HFFc6 (cell line): ENCODE measurements at regions not wholly inside any gene's neighbourhood (a gene's known extent, or its start where the extent isn't known, plus 50 kb on each side); places are given as distances from the start of the nearest gene placed in this dataset.

Source experiments
- DNase-seq: peaks from one replicate; pipeline ENCODE4 v3.0.0-alpha.2; 2018
- H3K27ac Mint-ChIP-seq: 2 replicates; pipeline ENCODE4 v1.8.0; 2020; ENCODE audit warnings: mild to moderate bottlenecking, mixed read lengths
- H3K27me3 Mint-ChIP-seq: 2 replicates; pipeline ENCODE4 v1.8.0; 2021; ENCODE audit warnings: mild to moderate bottlenecking, moderate library complexity, mixed read lengths; ENCODE audit not compliant: insufficient read depth
- H3K36me3 Mint-ChIP-seq: 2 replicates; pipeline ENCODE4 v1.8.0; 2021; ENCODE audit warnings: low read depth, mixed read lengths
- H3K4me1 Mint-ChIP-seq: 2 replicates; pipeline ENCODE4 v1.8.0; 2020; ENCODE audit warnings: low read depth, mixed read lengths
- H3K4me3 Mint-ChIP-seq: 2 replicates; pipeline ENCODE4 v1.8.0; 2020; ENCODE audit warnings: mild to moderate bottlenecking, moderate library complexity, mixed read lengths
- H3K9me3 Mint-ChIP-seq: 2 replicates; pipeline ENCODE4 v1.8.0; 2020; ENCODE audit warnings: mild to moderate bottlenecking, mixed read lengths
- CTCF ChIP-seq: fragments of 200-600 bp; sonication (generic); IDR thresholded peaks from 2 replicates; pipeline ENCODE4 v1.5.0; 2021; ENCODE audit warnings: antibody characterized with exemption, mild to moderate bottlenecking

GRCh38 chr15:39302936-39303335 lies 277.9 kb upstream of the THBS1 start:
- Mint-ChIP-seq H3K4me3 (peak overlapping the region; percentile 58), H3K4me1 (peaks cover 91% of the 10 kb centered on the region), H3K27me3 (no peaks in the 10 kb centered on the region), H3K9me3 (peaks cover 8% of the 10 kb centered on the region), H3K27ac (peak overlapping the region; percentile 92), H3K36me3 (peaks cover 16% of the 10 kb centered on the region)
- DNase-seq: no peak
- TF ChIP-seq CTCF: no peak

DNA sequence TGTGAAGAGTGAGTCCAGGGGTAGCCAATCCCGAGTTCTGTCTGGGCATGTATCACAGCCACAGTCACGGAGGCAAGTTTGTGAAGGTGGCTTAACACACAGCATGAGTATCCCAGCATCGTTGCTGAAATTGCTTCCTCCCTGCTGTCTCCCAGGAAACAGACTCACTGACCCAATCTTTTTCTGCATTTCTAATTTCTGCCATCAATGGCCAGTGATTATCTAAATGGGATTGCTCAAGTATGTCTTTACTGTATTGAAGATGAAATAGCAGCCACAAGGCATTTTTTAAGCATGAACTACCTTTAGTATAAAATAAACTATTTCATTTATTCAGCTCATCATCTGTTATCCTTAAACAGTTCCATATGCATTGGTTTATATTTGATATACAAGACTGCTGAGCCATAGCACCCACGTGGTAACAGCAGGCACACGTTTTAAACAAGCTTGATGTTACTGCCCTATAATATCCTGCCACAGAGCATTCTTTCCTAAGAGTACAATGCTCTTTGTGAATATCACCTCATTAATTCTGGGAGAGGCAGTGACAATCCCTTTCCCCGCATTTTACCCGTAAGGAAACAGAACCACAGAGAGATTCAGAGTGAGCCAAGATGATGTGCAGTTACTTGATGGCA lies 276.6 kb upstream of the THBS1 start:
- H3K36me3 Mint-ChIP-seq: peaks cover 28% of the 10 kb centered on the region
- H3K9me3 Mint-ChIP-seq: peaks cover 8% of the 10 kb centered on the region
- H3K4me3 Mint-ChIP-seq: peak overlapping the region; percentile 58
- H3K27ac Mint-ChIP-seq: peak overlapping the region; percentile 92
- TF ChIP-seq CTCF: no peak
- no peaks in the 10 kb centered on the region for H3K27me3 Mint-ChIP-seq
- H3K4me1 Mint-ChIP-seq: peaks cover 89% of the 10 kb centered on the region
- DNase-seq: peak; percentile 97

DNA sequence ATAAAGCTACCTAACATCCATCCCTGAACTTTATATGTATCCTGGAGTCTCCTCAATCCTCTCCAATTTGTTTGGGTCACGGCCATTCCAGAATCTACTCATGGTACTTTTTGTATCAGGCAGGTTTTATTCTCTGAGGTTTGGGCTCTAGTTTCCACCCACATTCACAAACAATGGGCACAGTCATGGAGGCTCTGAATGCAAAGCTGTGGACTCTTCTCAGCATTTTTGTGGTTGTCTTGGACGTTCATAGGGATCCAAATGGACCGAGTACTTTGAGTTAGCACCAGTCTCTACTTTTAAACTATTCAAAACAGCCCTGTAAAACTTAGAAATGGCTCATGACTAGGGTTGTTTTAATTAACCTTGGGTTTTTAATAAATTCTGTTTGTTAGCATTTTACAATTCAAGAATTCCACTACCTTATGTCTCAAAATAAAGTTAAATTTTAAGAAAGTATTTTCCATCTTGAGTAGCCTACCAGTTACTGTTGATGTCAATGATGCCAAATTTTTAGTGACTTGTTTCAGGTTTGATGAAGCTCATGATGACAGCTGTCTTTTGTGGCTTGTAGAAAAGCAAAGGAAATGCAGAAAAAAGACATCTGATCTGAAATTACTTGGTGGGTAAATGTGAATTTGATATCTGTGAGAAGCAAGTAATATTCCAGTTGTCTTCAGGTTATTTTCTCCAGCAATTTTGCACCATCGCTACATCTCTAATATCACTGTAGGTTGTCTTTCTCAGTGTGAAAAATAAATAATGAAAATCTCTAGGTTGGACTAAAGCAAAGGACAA lies 275.7 kb upstream of the THBS1 start:
- Mint-ChIP-seq H3K4me3 (peak overlapping the region; percentile 44), H3K27me3 (no peaks in the 10 kb centered on the region), H3K27ac (peak overlapping the region; percentile 92), H3K9me3 (peaks cover 8% of the 10 kb centered on the region), H3K36me3 (peaks cover 34% of the 10 kb centered on the region), H3K4me1 (peaks cover 89% of the 10 kb centered on the region)
- DNase-seq: peak; percentile 25
- TF ChIP-seq CTCF: no peak

DNA sequence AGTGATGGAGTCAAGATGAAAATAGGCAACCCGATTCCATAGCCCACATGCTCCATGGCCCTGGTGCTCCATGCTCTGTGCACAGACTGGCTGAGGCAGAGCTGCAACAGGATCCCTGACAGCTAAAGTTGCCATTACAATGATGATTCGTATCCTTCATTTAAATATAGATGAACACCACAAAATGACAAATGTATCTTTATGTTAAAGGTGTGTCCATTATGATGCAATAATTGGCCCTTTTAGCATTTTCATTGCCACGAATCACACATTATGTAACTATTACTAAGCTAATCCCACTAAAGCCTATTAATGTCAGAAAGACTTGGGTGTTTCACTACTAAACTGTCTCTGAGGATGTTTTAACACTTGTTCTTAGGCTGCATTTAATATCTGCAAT lies 270.2 kb upstream of the THBS1 start:
- peak; percentile 27 for DNase-seq
- no peak overlapping the region for H3K4me3 Mint-ChIP-seq
- H3K27me3 Mint-ChIP-seq: no peaks in the 10 kb centered on the region
- peaks cover 70% of the 10 kb centered on the region for H3K4me1 Mint-ChIP-seq
- no peak for TF ChIP-seq CTCF
- peaks cover 8% of the 10 kb centered on the region for H3K9me3 Mint-ChIP-seq
- peaks cover 34% of the 10 kb centered on the region for H3K36me3 Mint-ChIP-seq
- peak overlapping the region; percentile 54 for H3K27ac Mint-ChIP-seq

GRCh38 chr15:39312984-39313383 lies 267.9 kb upstream of the THBS1 start:
- Mint-ChIP-seq H3K4me3 (no peak overlapping the region), H3K36me3 (peaks cover 17% of the 10 kb centered on the region), H3K9me3 (no peaks in the 10 kb centered on the region), H3K27ac (no peak overlapping the region), H3K27me3 (no peaks in the 10 kb centered on the region), H3K4me1 (peaks cover 78% of the 10 kb centered on the region)
- DNase-seq: no peak
- TF ChIP-seq CTCF: peak; percentile 64
